ENCODE measurements at regions not wholly inside any gene's neighbourhood (a gene's known extent, or its start where the extent isn't known, plus 50 kb on each side); places are given as distances from the start of the nearest gene placed in this dataset.

- no peaks in the 10 kb centered on the region; the same call in 1 of the 2 replicates for H3K27me3 ChIP-seq (ENCODE audit: insufficient read depth, low read length)
- no peak overlapping the region for H3K9ac ChIP-seq (ENCODE audit: low read depth, low read length)
- peaks cover 16% of the 10 kb centered on the region for H3K4me1 ChIP-seq (ENCODE audit: insufficient read depth, low read length)
- WGBS, result 100% methylated on average over 1 of the region's 1 CpG
- H3K36me3 ChIP-seq (ENCODE audit: insufficient read depth, low read length), result no peaks in the 10 kb centered on the region
- H3K27ac ChIP-seq (ENCODE audit: low read depth, low read length), result no peak overlapping the region
- H3K9me3 ChIP-seq (ENCODE audit: insufficient read depth, low read depth, low read length), result no peaks in the 10 kb centered on the region
- H3K4me3 ChIP-seq (ENCODE audit: low read length), result no peak overlapping the region
These were observed 97.0 kb upstream of the SPRY4 start for GRCh38 chr5:142421621-142422397.

DNA sequence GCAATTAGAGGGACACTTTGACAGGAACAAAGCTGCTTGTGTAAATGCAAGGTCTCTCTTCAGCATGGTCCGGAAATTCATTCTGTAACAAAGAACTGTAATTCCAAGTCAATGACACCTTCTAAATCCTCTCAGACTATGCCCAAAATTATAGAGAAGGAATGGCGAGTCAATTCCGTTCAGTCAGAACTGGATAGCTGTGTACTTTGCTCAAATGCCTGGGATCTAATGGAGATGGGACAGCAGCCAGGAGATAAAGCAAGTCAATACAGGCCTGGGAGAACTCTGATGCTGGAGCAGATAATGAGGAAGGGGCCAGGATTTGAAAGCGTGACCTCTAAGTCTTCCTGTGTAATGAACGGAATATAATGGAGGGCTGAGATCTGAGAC is 96.4 kb upstream of the SPRY4 start:
- no peak overlapping the region for H3K4me3 ChIP-seq (ENCODE audit: low read length)
- H3K36me3 ChIP-seq (ENCODE audit: insufficient read depth, low read length), result no peaks in the 10 kb centered on the region
- WGBS, result 91% methylated on average over 5 of the region's 5 CpGs
- H3K27ac ChIP-seq (ENCODE audit: low read depth, low read length), result no peak overlapping the region
- peaks cover 10% of the 10 kb centered on the region; the same call in 1 of the 2 replicates for H3K4me1 ChIP-seq (ENCODE audit: insufficient read depth, low read length)
- H3K9ac ChIP-seq (ENCODE audit: low read depth, low read length), result no peak overlapping the region
- H3K27me3 ChIP-seq (ENCODE audit: insufficient read depth, low read length), result no peaks in the 10 kb centered on the region; the same call in 1 of the 2 replicates
- no peaks in the 10 kb centered on the region for H3K9me3 ChIP-seq (ENCODE audit: insufficient read depth, low read depth, low read length)

GRCh38 chr5:142420561-142421227 is 95.9 kb upstream of the SPRY4 start:
- no peak overlapping the region for H3K9ac ChIP-seq (ENCODE audit: low read depth, low read length)
- WGBS, result 91% methylated on average over 2 of the region's 3 CpGs

DNA sequence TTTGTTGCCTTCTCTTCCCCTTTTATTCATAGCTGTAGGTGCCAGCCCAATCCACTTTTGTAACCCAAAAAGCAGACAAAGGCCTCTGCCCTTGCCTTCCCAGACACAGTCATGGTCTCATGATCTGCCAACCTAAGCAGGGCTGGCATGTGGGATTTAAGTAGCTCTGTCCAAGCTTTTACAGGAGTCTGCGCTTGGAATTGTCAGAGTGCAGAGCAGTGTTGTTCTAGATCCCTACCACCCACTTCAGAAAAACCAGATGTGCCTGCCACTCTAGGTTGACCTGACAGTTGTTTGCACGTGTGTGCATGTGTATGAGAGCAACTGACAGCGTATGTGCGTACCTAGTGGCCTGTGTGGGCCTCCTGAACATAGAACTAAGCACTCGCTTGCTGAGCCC is 87.8 kb upstream of the SPRY4 start:
- H3K27me3 ChIP-seq (ENCODE audit: insufficient read depth, low read length), result no peaks in the 10 kb centered on the region
- no peaks in the 10 kb centered on the region; the same call in 1 of the 2 replicates for H3K4me1 ChIP-seq (ENCODE audit: insufficient read depth, low read length)
- H3K9me3 ChIP-seq (ENCODE audit: insufficient read depth, low read depth, low read length), result no peaks in the 10 kb centered on the region
- H3K4me3 ChIP-seq (ENCODE audit: low read length), result no peak overlapping the region
- 94% methylated on average over 5 of the region's 5 CpGs for WGBS
- H3K27ac ChIP-seq (ENCODE audit: low read depth, low read length), result no peak overlapping the region
- no peak overlapping the region for H3K9ac ChIP-seq (ENCODE audit: low read depth, low read length)
- H3K36me3 ChIP-seq (ENCODE audit: insufficient read depth, low read length), result no peaks in the 10 kb centered on the region

More at GRCh38 chr5:142420561-142421227, 95.9 kb upstream of the SPRY4 start:
- Histone ChIP-seq H3K27me3 (ENCODE audit: insufficient read depth, low read length) (no peaks in the 10 kb centered on the region), H3K9me3 (ENCODE audit: insufficient read depth, low read depth, low read length) (no peaks in the 10 kb centered on the region), H3K4me1 (ENCODE audit: insufficient read depth, low read length) (peaks cover 5% of the 10 kb centered on the region; the same call in 1 of the 2 replicates), H3K36me3 (ENCODE audit: insufficient read depth, low read length) (no peaks in the 10 kb centered on the region), H3K27ac (ENCODE audit: low read depth, low read length) (no peak overlapping the region), H3K4me3 (ENCODE audit: low read length) (no peak overlapping the region)

DNA sequence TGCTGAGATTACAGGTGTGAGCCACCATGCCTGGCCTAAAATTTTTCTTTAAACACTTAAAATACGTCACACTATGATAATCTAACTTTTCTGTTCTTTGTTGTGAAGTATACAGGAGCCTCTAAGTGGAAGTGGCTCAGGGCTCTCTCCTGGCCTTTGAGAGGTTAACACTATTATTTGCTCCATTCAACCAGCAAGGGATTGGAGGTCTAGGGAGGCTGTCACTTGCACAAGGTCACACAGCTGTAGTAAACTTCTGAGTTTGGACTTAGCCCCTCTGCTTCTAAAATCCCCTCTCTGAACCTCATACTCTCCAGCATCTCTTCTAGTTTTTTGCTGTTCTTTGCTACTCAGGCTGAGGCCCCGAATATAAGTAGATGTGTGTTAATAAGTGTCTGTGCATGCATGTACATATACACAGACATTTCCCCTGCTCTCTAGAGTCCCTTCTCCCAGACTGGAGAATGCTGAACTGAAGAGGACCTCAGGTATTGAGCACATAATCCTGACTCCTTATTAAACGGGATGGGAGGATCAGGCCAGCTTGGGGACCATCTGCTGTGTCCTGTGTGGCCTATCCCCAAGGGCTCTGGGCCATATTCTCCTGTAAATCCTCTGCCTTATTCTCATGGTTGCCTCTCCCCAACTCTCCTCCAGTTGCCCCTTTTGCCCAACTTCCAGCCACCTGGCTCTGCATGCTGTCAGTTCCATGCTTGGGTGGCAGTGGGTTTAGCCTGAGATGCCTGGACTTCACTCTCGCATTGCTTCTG is 87.0 kb upstream of the SPRY4 start:
- no peaks in the 10 kb centered on the region; the same call in 1 of the 2 replicates for H3K4me1 ChIP-seq (ENCODE audit: insufficient read depth, low read length)
- no peaks in the 10 kb centered on the region for H3K36me3 ChIP-seq (ENCODE audit: insufficient read depth, low read length)
- H3K9me3 ChIP-seq (ENCODE audit: insufficient read depth, low read depth, low read length), result no peaks in the 10 kb centered on the region
- WGBS, result 95% methylated on average over 2 of the region's 4 CpGs
- H3K9ac ChIP-seq (ENCODE audit: low read depth, low read length), result no peak overlapping the region
- H3K4me3 ChIP-seq (ENCODE audit: low read length), result no peak overlapping the region
- H3K27ac ChIP-seq (ENCODE audit: low read depth, low read length), result no peak overlapping the region
- H3K27me3 ChIP-seq (ENCODE audit: insufficient read depth, low read length), result no peaks in the 10 kb centered on the region

DNA sequence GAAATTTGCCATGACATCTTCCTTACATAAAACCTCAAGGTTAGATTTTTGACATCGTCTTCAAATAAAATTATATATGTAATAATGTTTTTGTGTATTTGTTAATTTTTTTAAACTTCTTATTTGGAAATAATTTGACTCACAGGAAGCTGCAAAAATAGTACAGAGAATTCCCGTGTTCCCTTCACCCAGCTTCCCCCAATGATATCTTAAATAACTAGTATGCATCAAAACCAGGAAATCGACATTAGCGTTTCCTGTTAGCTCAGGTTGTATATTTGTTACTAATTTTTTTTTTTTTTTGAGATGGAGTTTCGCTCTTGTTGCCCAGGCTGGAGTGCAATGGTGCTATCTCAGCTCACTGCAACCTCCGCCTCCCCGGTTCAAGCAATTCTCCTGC is 86.3 kb upstream of the SPRY4 start:
- Histone ChIP-seq H3K9me3 (ENCODE audit: insufficient read depth, low read depth, low read length) (no peaks in the 10 kb centered on the region), H3K27me3 (ENCODE audit: insufficient read depth, low read length) (no peaks in the 10 kb centered on the region), H3K27ac (ENCODE audit: low read depth, low read length) (no peak overlapping the region), H3K9ac (ENCODE audit: low read depth, low read length) (no peak overlapping the region), H3K36me3 (ENCODE audit: insufficient read depth, low read length) (no peaks in the 10 kb centered on the region), H3K4me1 (ENCODE audit: insufficient read depth, low read length) (no peaks in the 10 kb centered on the region; the same call in 1 of the 2 replicates), H3K4me3 (ENCODE audit: low read length) (no peak overlapping the region)
- WGBS, result 91% methylated on average over 6 of the region's 7 CpGs

- Histone ChIP-seq H3K4me3 (ENCODE audit: low read length) (no peak overlapping the region), H3K27me3 (ENCODE audit: insufficient read depth, low read length) (no peaks in the 10 kb centered on the region), H3K4me1 (ENCODE audit: insufficient read depth, low read length) (peaks cover 9% of the 10 kb centered on the region), H3K9me3 (ENCODE audit: insufficient read depth, low read depth, low read length) (no peaks in the 10 kb centered on the region), H3K36me3 (ENCODE audit: insufficient read depth, low read length) (no peaks in the 10 kb centered on the region), H3K9ac (ENCODE audit: low read depth, low read length) (no peak overlapping the region), H3K27ac (ENCODE audit: low read depth, low read length) (no peak overlapping the region)
- 84% methylated on average over 19 of the region's 19 CpGs for WGBS
These were observed 84.2 kb upstream of the SPRY4 start for GRCh38 chr5:142408981-142409481.

DNA sequence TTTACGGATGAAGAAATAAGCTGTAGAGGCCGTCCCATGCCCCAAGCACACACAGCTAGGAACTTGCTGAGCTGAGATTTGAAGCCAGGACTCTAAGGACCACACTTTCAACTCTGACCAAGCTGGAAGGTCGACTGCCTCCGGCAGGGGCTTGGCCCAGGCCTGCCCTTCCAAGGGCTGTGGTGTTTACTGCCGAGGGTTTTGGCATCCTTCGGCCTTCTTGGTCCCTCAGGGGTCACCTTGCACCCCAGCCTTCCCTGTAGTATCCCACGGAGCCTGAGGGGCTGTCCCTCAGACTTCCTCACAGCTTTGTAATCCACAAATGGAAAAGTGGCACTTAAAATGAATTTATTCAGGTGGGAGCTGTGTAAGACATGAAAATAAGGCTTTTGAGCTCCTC is 83.7 kb upstream of the SPRY4 start:
- Histone ChIP-seq H3K27me3 (ENCODE audit: insufficient read depth, low read length) (no peaks in the 10 kb centered on the region), H3K9me3 (ENCODE audit: insufficient read depth, low read depth, low read length) (no peaks in the 10 kb centered on the region), H3K4me3 (ENCODE audit: low read length) (no peak overlapping the region), H3K27ac (ENCODE audit: low read depth, low read length) (no peak overlapping the region), H3K36me3 (ENCODE audit: insufficient read depth, low read length) (no peaks in the 10 kb centered on the region), H3K9ac (ENCODE audit: low read depth, low read length) (no peak overlapping the region), H3K4me1 (ENCODE audit: insufficient read depth, low read length) (peaks cover 14% of the 10 kb centered on the region)
- WGBS, result 86% methylated on average over 7 of the region's 7 CpGs

DNA sequence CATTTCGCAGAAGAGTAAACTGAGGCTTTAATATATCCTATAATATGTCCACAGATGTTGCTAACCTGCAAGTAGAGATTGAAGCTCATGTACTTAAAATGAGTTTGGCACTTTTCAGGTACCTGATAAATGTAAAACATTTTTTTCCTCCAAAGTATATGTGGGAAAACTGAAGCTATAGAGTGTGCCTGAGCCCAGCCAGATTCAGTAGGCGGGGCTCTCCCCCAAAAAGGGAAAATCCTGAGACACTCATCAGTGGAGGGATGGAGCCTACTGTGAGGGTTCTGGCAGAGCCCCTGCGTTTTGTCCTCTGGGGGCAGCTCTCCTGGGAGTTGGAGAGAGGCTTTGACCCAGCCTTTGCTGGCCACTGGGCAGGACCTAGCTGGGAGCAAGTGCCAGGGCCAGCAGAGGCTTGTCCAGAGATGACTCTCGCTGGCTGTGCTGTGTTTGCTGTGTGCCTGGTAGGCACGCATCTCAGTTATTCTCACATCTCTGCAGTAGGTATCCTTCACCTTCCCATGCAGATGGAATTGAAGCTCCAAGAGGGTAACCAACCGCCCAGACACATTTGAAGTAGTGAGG is 81.1 kb upstream of the SPRY4 start:
- no peak overlapping the region for H3K4me3 ChIP-seq (ENCODE audit: low read length)
- no peaks in the 10 kb centered on the region for H3K9me3 ChIP-seq (ENCODE audit: insufficient read depth, low read depth, low read length)
- no peak overlapping the region for H3K9ac ChIP-seq (ENCODE audit: low read depth, low read length)
- H3K4me1 ChIP-seq (ENCODE audit: insufficient read depth, low read length), result peaks cover 22% of the 10 kb centered on the region
- WGBS, result 86% methylated on average over 6 of the region's 6 CpGs
- no peaks in the 10 kb centered on the region for H3K36me3 ChIP-seq (ENCODE audit: insufficient read depth, low read length)
- no peaks in the 10 kb centered on the region for H3K27me3 ChIP-seq (ENCODE audit: insufficient read depth, low read length)
- no peak overlapping the region for H3K27ac ChIP-seq (ENCODE audit: low read depth, low read length)

DNA sequence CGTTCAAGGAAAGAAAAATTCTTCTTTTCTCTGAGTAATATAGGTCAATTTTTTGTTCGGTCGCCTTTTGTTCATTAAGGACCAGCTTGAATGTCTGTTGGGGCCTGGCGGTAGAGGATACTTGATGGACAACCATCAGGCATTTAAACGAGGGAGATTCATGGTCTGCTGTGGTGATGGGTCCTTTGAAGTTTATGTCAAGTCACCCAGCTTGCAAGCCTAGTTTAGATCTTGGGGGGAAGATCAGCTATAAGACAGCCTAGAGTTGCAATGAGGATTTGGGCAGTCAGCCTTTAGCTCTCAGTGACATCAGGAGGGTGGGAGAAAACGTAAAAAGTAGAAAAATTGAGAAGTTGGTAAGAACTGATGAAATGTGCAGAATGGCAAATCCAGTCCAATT is 80.2 kb upstream of the SPRY4 start:
- 79% methylated on average over 6 of the region's 6 CpGs for WGBS

More for the DNA sequence above, 80.2 kb upstream of the SPRY4 start:
- H3K36me3 ChIP-seq (ENCODE audit: insufficient read depth, low read length), result no peaks in the 10 kb centered on the region
- H3K27me3 ChIP-seq (ENCODE audit: insufficient read depth, low read length), result no peaks in the 10 kb centered on the region
- no peak overlapping the region for H3K9ac ChIP-seq (ENCODE audit: low read depth, low read length)
- H3K4me1 ChIP-seq (ENCODE audit: insufficient read depth, low read length), result peaks cover 22% of the 10 kb centered on the region
- no peak overlapping the region for H3K27ac ChIP-seq (ENCODE audit: low read depth, low read length)
- H3K4me3 ChIP-seq (ENCODE audit: low read length), result no peak overlapping the region
- H3K9me3 ChIP-seq (ENCODE audit: insufficient read depth, low read depth, low read length), result no peaks in the 10 kb centered on the region
